OCI-LY3 (cell line): ENCODE measurements at regions not wholly inside any gene's neighbourhood (a gene's known extent, or its start where the extent isn't known, plus 50 kb on each side); places are given as distances from the start of the nearest gene placed in this dataset.

Experiments
- H2AFZ ChIP-seq: fragments of 200-600, 300-600 bp; shearing (Covaris generic); 2 replicates; pipeline ENCODE4 v1.6.0; 2014; ENCODE audit warnings: antibody characterized with exemption, low read depth, low read length
- H3K27ac ChIP-seq: fragments of 200-600, 300-600 bp; sonication (generic); 2 replicates; pipeline ENCODE4 v1.5.1; 2014; ENCODE audit warnings: mild to moderate bottlenecking, low read length, moderate library complexity, mixed read lengths
- H3K27me3 ChIP-seq: fragments of 200-600, 300-600 bp; sonication (generic); 2 replicates; pipeline ENCODE4 v1.6.1; 2014; ENCODE audit warnings: low read depth, low read length, mixed read lengths
- H3K36me3 ChIP-seq: fragments of 200-600, 300-600 bp; sonication (generic); replicated peaks from 2 replicates; pipeline ENCODE3; 2014; ENCODE audit warnings: low read depth, low read length, mixed read lengths
- H3K4me1 ChIP-seq: fragments of 300-600, 200-600 bp; sonication (generic); 2 replicates; pipeline ENCODE4 v1.6.1; 2014; ENCODE audit warnings: low read length, mixed read lengths
- H3K4me2 ChIP-seq: fragments of 200-600, 300-600 bp; sonication (generic); 2 replicates; pipeline ENCODE4 v1.6.1; 2014; ENCODE audit warnings: low read length, mixed read lengths
- H3K4me3 ChIP-seq: fragments of 300-600, 200-600 bp; sonication (generic); 2 replicates; pipeline ENCODE4 v1.5.1; 2014; ENCODE audit warnings: antibody characterized with exemption, mild to moderate bottlenecking, low read length, moderate library complexity
- H3K79me2 ChIP-seq: fragments of 300-600, 200-600 bp; shearing (Covaris generic); 2 replicates; pipeline ENCODE4 v1.6.1; 2014; ENCODE audit warnings: mild to moderate bottlenecking, low read length, mixed read lengths
- H3K9ac ChIP-seq: fragments of 300-600, 200-600 bp; shearing (Covaris generic); 2 replicates; pipeline ENCODE4 v1.6.0; 2014; ENCODE audit warnings: mild to moderate bottlenecking, low read length, moderate library complexity
- H3K9me3 ChIP-seq: fragments of 200-600, 300-600 bp; shearing (Covaris generic); 2 replicates; pipeline ENCODE4 v1.6.1; 2014; ENCODE audit warnings: low read length, mixed read lengths; ENCODE audit not compliant: insufficient read depth
- H4K20me1 ChIP-seq: fragments of 200-600, 300-600 bp; sonication (generic); 2 replicates; pipeline ENCODE4 v1.6.1; 2016; ENCODE audit warnings: low read length, mixed read lengths; ENCODE audit not compliant: insufficient read depth
- CTCF ChIP-seq: fragments of 200-600, 300-600 bp; sonication (generic); IDR thresholded peaks from 2 replicates; pipeline ENCODE4 v1.5.1; 2014; ENCODE audit warnings: antibody characterized with exemption, low read length, low read depth
- EZH2phosphoT487 ChIP-seq: fragments of 200-600 bp; shearing (Covaris generic); IDR thresholded peaks from 2 replicates; pipeline ENCODE4 v1.6.1; 2018; ENCODE audit warnings: antibody characterized with exemption, mixed run types, low read depth

GRCh38 chr12:124162151-124163110 lies 132.5 kb upstream of the RFLNA start:
- no peaks in the 10 kb centered on the region for H3K79me2 ChIP-seq
- H3K4me2 ChIP-seq = no peak overlapping the region
- H4K20me1 ChIP-seq = no peaks in the 10 kb centered on the region
- H3K4me1 ChIP-seq = no peaks in the 10 kb centered on the region
- no peaks in the 10 kb centered on the region for H3K27me3 ChIP-seq
- H3K9ac ChIP-seq = no peak overlapping the region
- H3K36me3 ChIP-seq = no peaks in the 10 kb centered on the region
- H3K27ac ChIP-seq = no peak overlapping the region
- H2AFZ ChIP-seq = no peak overlapping the region
- H3K9me3 ChIP-seq = no peaks in the 10 kb centered on the region
- peak; percentile 41 for TF ChIP-seq CTCF
- TF ChIP-seq EZH2phosphoT487 = no peak
- H3K4me3 ChIP-seq = no peak overlapping the region

- Histone ChIP-seq H3K4me3 (no peak overlapping the region), H3K4me1 (no peaks in the 10 kb centered on the region), H3K4me2 (no peak overlapping the region), H3K9ac (no peak overlapping the region), H3K79me2 (no peaks in the 10 kb centered on the region), H3K36me3 (no peaks in the 10 kb centered on the region), H3K9me3 (no peaks in the 10 kb centered on the region), H4K20me1 (no peaks in the 10 kb centered on the region), H3K27ac (no peak overlapping the region), H3K27me3 (no peaks in the 10 kb centered on the region), H2AFZ (no peak overlapping the region)
- TF ChIP-seq CTCF = no peak
- TF ChIP-seq EZH2phosphoT487 = no peak
These were observed 129.2 kb upstream of the RFLNA start for GRCh38 chr12:124165695-124166094.

- TF ChIP-seq EZH2phosphoT487 (no peak), CTCF (no peak)
- no peaks in the 10 kb centered on the region for H3K79me2 ChIP-seq
- peaks cover 8% of the 10 kb centered on the region for H3K27me3 ChIP-seq
- H3K4me2 ChIP-seq = no peak overlapping the region
- H3K4me1 ChIP-seq = no peaks in the 10 kb centered on the region
- H3K36me3 ChIP-seq = no peaks in the 10 kb centered on the region
- no peak overlapping the region for H3K27ac ChIP-seq
- no peak overlapping the region for H3K4me3 ChIP-seq
- no peaks in the 10 kb centered on the region for H3K9me3 ChIP-seq
- no peak overlapping the region for H3K9ac ChIP-seq
- H4K20me1 ChIP-seq = no peaks in the 10 kb centered on the region
- H2AFZ ChIP-seq = no peak overlapping the region
These were observed 127.8 kb upstream of the RFLNA start for GRCh38 chr12:124167141-124167540.

- Histone ChIP-seq H3K9me3 (no peaks in the 10 kb centered on the region), H4K20me1 (no peaks in the 10 kb centered on the region), H3K4me3 (no peak overlapping the region), H3K9ac (no peak overlapping the region), H3K27me3 (peaks cover 13% of the 10 kb centered on the region), H3K27ac (no peak overlapping the region), H3K4me2 (no peak overlapping the region), H3K4me1 (no peaks in the 10 kb centered on the region), H3K36me3 (no peaks in the 10 kb centered on the region), H3K79me2 (no peaks in the 10 kb centered on the region), H2AFZ (no peak overlapping the region)
- TF ChIP-seq EZH2phosphoT487 (no peak), CTCF (no peak)
These were observed 126.7 kb upstream of the RFLNA start for GRCh38 chr12:124168016-124168786.
